HG03378 (cell line): ENCODE measurements at regions not wholly inside any gene's neighbourhood (a gene's known extent, or its start where the extent isn't known, plus 50 kb on each side); places are given as distances from the start of the nearest gene placed in this dataset.
"Not testable (repeated sequence)": the region's sequence is repeated elsewhere in the genome, so short reads cannot be mapped to it uniquely, and the experiment has no call there.

Experiments
- ATAC-seq: cut with Tn5 transposase; IDR thresholded peaks from one replicate; pipeline ENCODE4 v1.9.1; 2021; ENCODE audit warnings: mild to moderate bottlenecking, moderate library complexity; ENCODE audit not compliant: unreplicated experiment

GRCh38 chr20:19890445-19891051 is 126.6 kb upstream of the NAA20 start:
- ATAC-seq: no peak

- no peak for ATAC-seq
These were observed 123.8 kb upstream of the NAA20 start for GRCh38 chr20:19893356-19893755.

GRCh38 chr20:19895761-19896160 is 121.4 kb upstream of the NAA20 start:
- no peak for ATAC-seq

- no peak for ATAC-seq
These were observed 119.3 kb upstream of the NAA20 start for GRCh38 chr20:19897891-19898290.

GRCh38 chr20:19901226-19901625 is 115.9 kb upstream of the NAA20 start:
- no peak for ATAC-seq

- peak; percentile 70 for ATAC-seq
These were observed 113.9 kb upstream of the NAA20 start for GRCh38 chr20:19903168-19903811.

- ATAC-seq: no peak
These were observed 109.7 kb upstream of the NAA20 start for GRCh38 chr20:19907326-19908056.

- no peak for ATAC-seq
These were observed 108.6 kb upstream of the NAA20 start for GRCh38 chr20:19908576-19908975.

- no peak for ATAC-seq
These were observed 107.4 kb upstream of the NAA20 start for GRCh38 chr20:19909725-19910124.

GRCh38 chr20:19911810-19912382 is 105.3 kb upstream of the NAA20 start:
- ATAC-seq: no peak

- ATAC-seq: no peak
These were observed 103.8 kb upstream of the NAA20 start for GRCh38 chr20:19913349-19913748.

- ATAC-seq: no peak
These were observed 103.1 kb upstream of the NAA20 start for GRCh38 chr20:19913927-19914614.

- ATAC-seq: no peak
These were observed 101.9 kb upstream of the NAA20 start for GRCh38 chr20:19915111-19915798.

GRCh38 chr20:19916531-19917485 is 100.4 kb upstream of the NAA20 start:
- ATAC-seq: no peak

GRCh38 chr20:19918965-19919329 is 98.2 kb upstream of the NAA20 start:
- no peak for ATAC-seq

GRCh38 chr20:19920381-19921138 is 96.6 kb upstream of the NAA20 start:
- no peak for ATAC-seq

GRCh38 chr20:19921284-19921793 is 95.8 kb upstream of the NAA20 start:
- ATAC-seq: no peak

- ATAC-seq: not testable (repeated sequence)
These were observed 95.3 kb upstream of the NAA20 start for GRCh38 chr20:19921829-19922228.

- no peak for ATAC-seq
These were observed 94.4 kb upstream of the NAA20 start for GRCh38 chr20:19922716-19923115.
